ENCODE measurements at regions not wholly inside any gene's neighbourhood (a gene's known extent, or its start where the extent isn't known, plus 50 kb on each side); places are given as distances from the start of the nearest gene placed in this dataset.

DNA sequence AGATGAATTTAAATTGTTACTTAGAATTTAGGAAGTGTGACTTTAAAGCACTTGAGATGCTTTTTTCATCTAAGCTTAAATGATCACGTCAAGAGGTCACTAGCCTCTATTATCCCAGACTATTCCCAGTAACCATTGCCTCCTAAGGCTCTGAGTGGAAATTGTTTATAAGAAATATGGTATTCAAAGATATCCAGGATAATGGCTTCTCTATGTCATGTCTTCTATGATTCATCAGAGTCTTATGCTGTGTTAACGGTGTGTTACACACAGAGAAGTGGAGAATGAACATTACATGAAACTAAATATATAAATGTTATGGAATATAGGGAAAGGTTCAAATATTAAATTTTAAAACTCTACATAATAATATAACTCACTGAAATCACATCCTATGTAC, 79.8 kb upstream of the NBEA start:
- no peak for DNase-seq

DNA sequence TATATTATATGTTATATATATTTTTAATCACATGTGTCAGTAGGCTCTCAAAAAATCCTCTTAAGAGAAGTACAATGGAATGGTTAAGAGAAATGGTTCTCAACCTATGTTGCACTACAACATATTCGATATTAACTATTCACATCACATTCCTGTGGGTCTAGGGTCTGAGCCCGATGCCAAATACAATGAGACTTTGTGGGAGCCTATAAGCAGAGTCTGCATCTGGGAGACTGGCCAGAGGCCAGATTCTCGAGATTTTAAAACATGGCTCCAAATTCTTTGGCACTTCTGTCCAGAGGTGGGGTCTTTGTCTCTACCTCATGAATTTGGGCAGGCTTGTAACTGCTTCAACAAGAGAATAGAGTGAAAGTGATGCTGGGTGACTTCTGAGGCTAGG, 79.4 kb upstream of the NBEA start:
- no peak for DNase-seq

DNA sequence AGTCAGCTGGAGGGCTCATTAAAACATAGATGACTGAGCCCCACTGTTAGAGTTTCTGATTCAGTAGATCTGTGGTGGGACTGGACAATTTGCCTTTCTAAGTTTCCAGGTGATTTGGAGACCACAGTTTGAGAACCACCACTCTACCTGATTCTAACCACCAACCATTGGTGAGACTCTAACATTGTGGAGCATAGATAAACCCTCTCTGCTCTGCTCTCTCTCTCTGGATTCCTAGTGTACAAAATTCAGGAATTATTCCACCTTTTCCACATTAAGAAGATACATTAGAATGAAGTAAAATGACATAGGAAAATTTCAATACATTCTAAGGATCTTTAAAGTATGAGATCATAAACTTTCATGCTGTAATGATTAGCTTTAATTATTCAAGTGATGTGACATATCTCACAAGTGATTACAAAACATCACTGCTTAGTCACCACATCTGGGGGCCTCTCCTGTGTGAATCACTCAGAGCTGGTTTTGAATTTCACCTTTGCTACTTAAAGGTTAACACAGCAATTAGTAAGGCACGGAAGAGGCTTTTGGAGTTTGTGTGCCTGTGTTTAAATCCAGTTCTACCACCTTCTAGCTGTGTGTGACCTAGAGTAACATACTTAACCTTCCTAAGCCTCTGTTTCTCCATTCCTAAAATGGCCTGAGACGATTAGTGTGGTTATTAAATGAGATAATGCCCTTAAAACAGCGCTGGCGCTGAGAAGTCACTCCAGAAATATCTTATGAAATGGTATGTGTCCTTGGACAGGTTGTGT, 78.5 kb upstream of the NBEA start:
- DNase-seq, result no peak

DNA sequence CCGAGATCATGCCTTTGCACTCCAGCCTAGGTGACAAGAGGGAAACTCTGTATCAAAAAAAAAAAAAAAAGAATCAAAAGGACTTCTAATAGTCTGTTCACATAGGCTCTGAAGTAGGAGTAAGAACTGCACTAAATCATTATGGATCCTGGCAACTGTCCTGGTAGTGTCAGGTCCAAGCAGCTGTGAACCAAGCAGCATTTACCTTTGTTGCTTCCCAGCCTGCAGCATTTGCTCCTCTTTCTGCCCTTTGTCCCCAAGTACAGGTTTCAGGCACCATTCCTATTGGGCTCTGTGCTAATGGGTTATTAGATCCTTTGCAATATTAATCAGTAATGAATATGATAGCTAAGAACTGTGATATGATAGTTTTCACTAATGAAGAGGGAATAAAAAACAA, 77.4 kb upstream of the NBEA start:
- DNase-seq, result no peak

DNA sequence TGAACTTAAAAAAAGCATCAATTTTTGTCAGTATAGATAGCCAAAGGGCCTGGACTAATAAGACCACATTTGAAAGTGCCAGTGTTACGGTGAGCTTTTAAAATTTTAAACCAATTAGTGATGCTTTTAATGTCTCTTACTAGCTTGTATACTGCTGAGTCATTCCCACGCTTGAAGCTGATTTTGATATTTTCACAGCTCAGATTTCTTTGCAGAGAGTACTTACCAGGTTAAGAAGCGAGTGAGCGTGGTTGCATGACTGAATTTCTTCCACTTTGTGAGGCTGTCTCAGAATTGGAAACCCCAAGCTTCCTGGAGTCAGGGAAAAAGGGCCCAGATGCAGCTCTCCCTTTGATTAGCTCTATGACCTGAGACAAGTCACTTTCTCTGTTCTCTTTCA, 74.5 kb upstream of the NBEA start:
- no peak for DNase-seq

DNA sequence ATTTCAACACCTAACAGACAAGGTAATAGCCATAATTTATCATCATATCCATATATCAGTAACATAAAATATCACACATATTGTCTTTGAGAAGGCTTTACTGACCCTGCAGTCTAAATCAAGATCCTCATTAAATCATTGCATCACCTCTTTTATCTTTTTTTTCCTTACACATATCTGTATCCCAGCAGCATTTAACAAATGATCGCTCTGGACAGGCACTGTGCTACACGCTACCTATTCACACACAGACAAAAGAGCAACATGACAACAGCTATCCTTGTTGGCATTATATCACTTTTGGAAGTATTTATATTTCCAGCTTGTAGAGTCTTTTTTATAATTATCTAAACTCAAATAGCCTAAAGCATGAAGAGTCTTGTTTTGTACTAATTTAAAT, 73.3 kb upstream of the NBEA start:
- DNase-seq, result no peak

DNA sequence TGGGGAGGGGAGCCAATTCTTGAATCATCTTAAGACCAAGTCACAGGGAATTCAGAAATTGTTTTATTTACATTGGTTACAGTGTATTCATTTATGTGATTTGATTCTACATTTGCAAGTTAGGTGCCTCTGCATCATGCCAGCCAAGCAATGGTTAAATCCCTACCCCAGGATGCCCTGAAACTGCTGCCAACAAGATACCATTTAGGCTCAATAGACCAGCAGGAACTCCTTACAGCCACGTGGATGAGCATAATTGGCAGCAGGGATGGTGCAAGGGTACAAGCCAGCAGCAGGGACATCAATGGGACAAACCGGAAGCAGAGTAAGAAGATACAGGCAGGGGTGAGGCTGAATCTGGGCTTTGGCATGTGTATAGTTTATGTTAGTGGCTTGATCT, 72.4 kb upstream of the NBEA start:
- DNase-seq, result no peak

GRCh38 chr13:34878329-34878728, 63.7 kb upstream of the NBEA start:
- no peak for DNase-seq

DNA sequence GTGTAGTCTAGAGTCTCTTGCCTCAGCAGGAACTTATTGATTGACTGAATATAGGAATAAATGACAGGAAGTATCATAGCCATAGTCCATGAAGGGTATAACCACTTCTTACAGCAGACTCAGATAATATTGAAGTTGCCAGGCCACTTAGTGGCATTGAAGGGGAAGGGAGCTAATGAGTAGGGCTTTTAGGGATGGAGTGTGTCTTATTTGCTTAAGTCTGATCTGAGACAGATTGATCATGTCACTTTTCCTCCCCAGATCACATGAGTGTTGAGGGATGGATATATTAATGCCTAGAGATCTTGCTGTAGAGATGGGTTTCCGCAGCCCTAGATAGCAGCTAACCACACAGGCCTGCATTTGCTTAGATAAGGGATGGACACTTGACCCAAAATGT, 62.2 kb upstream of the NBEA start:
- no peak for DNase-seq

GRCh38 chr13:34881494-34881893, 60.6 kb upstream of the NBEA start:
- no peak for DNase-seq

DNA sequence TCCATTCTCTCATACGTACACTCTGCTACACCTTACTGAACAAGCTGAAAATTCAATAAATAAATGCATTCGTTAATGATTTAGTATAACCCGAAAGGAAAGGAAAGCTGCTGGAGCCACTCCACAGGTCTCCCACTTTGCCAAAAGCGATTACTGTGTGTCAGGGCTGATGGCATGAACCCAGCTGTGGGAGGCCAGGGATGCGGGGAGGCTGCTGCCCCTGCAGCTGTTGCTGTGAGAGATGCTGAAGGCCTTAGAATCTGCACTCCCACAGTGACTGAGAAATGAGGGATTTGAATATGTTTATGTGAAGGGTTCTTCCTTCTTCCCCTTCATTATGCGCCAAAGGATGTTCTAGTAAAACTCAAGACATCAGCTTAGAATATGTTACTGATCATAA, 58.7 kb upstream of the NBEA start:
- DNase-seq, result no peak

DNA sequence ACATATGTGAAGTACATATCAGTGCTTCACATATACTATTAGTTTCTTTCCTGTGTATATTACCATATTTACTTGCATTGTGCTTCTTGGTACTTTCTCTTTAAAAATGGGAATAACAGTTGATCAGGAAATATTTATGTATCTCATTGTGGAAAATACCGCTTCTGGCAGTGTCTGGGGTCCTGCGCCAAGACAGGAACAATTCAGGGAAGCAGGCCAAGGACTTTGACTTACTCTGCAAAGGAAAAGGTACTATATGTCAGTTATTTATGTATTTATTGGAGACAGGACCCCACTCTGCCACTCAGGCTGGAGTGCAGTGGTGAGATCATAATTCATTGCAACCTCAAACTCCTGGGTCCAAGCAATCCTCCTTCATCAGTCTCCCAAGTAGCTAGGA, 57.7 kb upstream of the NBEA start:
- no peak for DNase-seq

DNA sequence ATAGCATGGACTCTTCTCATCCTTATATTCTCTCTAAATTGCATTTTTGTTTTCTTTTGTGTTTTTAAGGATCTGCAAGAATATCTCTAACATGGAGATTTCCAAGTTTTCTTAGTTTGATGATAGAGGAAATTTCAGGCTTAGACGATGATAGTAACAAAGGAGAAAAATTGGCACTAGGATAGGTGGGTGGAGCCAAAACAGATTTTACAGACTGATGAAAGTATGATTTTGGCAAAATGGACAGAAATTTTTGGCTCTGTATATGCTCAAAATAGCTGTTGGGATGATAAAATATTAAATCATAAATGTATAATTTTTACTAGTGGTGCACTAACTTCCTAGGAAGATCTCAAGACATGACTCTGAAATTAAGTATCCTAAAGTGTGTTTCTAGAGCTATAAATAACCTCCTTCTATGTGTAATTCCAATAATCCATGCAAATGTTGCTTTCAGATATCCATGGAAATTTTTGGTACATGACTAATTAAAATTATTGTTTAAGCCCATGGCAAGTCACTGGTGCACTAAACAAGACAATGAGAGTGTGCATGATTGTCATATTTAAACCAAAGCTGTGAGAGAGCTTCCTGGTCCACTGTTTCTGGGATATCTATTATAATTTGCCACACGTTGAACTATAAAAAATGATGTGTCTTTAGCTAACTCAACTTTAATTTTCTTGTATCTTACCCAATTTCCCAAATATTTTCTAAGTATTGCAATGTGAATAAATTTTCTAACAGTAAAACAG, 55.8 kb upstream of the NBEA start:
- no peak for DNase-seq

- no peak for DNase-seq
Observed at GRCh38 chr13:34886987-34887386, 55.1 kb upstream of the NBEA start.

All from activated naive CD4-positive, alpha-beta T cell treated with Interleukin-2 at 50 U/mL for 16 hours (primary cell).